A204.1 (cell line): ENCODE measurements at regions not wholly inside any gene's neighbourhood (a gene's known extent, or its start where the extent isn't known, plus 50 kb on each side); places are given as distances from the start of the nearest gene placed in this dataset.
A peak's percentile ranks its signal among the peaks of the same experiment; 100 is the strongest.

Source experiments
- FAIRE-seq: peaks from 2 replicates; lab custom pipeline; 2012; peaks lifted over from hg19 to GRCh38; lab: Jason Lieb, UNC

GRCh38 chr21:15278851-15279250 lies 214.1 kb upstream of the NRIP1 start:
- no peak for FAIRE-seq

DNA sequence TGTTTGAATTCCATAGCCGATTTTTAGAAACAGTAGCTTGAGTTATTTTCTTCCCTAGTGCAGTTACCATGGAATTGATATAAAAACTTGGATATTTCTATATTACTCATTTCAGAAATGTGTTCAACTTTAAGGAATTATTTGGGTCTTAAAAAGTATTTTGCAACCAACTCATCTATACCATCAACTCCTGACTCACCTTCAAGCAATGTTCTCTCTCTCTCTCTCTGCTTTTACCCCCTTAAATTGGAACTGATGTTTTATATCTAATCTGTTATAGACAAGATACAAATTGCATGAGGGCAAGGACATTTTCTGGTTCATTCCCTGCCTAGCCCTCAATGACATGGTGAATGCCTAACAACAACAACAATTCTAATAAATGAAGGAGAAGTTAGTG lies 214.7 kb upstream of the NRIP1 start:
- no peak for FAIRE-seq

- no peak for FAIRE-seq
These were observed 216.9 kb upstream of the NRIP1 start for GRCh38 chr21:15281714-15282113.

- FAIRE-seq, result no peak
These were observed 217.9 kb upstream of the NRIP1 start for GRCh38 chr21:15282665-15283064.

- FAIRE-seq, result no peak
These were observed 218.3 kb upstream of the NRIP1 start for GRCh38 chr21:15283138-15283537.

DNA sequence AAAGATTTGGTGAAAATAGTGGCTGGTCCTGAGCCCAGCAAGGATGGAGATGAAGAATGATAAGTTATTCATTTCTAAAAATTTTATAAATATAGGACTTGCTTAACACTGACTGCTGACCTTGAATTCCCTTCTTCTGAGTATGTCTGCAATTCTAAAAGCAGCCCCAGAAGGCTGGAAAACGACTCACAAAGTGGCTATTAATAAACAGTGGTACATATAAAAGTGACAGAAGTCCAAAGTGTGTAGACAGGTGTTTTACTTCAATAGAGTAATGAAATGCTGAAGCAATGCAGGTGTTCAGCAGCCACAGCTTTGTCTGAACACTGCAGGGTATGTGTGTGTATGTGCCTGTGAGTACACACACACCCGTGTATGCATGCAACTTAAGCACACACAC lies 219.0 kb upstream of the NRIP1 start:
- FAIRE-seq, result no peak

DNA sequence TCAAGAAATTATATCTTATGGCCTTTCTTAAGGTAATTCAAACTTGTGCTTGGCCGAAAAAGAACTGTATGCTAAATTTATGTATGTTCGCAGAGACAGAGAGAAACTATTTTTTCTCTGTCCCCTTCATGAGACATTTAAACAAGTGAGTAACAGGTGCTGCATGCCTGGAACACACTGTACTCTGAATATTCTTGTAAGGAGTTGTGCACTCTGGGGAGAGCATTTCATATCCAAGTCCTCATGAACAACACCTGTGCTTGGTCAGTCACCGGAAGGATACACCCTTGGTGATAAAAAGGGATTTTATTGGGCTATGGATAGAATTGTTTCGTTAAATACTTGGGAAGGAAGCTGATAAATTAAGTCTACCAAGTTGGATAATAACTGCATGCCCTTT lies 220.8 kb upstream of the NRIP1 start:
- no peak for FAIRE-seq

DNA sequence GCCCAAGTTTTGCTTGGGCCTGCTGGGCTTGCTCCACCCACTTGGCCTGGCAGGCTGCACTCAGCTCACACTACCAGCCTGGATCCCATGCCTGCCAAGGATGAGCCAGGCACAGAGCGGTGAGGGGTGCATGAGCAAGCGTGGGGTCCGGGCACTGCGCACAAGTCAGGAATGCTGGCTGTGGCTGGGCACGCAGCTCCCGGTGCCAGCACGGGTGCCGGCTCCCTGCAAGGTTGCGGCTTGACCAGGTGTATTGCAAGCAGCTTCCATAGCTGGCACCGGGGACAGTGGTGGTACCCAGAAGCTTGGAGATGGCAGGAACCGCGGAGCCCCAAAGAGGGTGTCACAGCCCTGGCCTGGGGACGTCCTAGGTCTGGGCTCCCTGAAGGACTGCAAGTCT lies 224.4 kb upstream of the NRIP1 start:
- FAIRE-seq, result no peak

GRCh38 chr21:15289896-15290841 lies 225.4 kb upstream of the NRIP1 start:
- no peak for FAIRE-seq

- no peak for FAIRE-seq
These were observed 226.9 kb upstream of the NRIP1 start for GRCh38 chr21:15291621-15292266.

- FAIRE-seq, result no peak
These were observed 228.4 kb upstream of the NRIP1 start for GRCh38 chr21:15293240-15293639.

GRCh38 chr21:15295875-15296274 lies 231.1 kb upstream of the NRIP1 start:
- FAIRE-seq, result no peak

DNA sequence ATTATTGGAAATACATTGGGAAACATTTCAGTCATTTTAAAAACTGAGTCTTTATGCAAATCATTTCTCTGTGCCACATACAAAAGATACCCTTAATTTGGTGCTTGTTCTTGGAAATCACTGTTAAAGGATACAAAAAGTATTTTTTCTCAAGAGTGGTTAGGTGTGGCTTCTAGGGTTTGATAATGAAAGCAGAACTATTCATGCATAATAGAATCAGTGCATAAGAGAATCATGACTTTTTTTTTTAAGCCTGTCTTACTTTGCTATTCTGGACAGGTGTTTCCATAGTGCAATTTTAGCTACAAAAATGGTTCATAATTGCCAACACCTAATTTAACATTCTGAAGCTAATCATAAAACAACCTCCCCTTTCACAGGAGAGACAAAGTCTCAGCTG lies 233.0 kb upstream of the NRIP1 start:
- no peak for FAIRE-seq

- no peak for FAIRE-seq
These were observed 233.5 kb upstream of the NRIP1 start for GRCh38 chr21:15298306-15298705.

- peak; percentile 56 for FAIRE-seq
These were observed 234.0 kb upstream of the NRIP1 start for GRCh38 chr21:15298755-15299154.

DNA sequence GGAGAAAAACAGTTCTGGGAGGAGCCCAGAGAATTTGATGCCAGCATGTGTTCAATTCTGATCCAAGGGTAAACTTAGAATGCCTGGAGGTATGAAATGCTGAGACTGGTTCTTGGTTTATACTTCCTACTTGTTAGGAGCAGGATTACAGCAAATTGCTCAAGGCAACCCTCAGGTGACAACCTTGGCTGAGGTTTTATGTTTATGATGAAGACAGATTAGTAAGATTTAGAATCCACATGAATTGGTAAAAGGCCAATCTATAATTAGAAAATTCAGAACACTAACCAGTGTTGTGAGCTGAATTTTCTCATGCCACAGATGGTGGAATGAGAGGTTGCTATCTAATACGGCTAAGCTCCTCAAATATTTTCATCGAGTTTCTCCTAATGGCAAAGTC lies 235.3 kb upstream of the NRIP1 start:
- no peak for FAIRE-seq

DNA sequence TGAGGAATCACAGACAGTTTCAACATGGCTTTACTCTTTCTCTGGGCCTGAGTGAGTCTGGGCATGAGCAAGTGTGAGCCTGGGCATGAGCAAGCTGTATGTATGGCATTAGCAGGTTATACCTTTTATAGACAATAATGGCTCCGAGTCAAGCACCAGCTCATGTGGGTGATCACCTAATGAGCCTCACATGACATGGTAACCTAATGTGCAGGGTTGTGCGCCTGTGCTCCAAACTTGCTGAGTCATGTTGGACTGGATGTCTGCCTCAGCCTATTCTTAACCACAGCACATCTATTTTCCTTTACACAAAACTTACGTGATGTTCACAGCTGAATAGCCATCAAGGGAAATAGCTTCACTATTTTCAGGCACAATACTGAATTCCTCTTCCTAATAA lies 236.2 kb upstream of the NRIP1 start:
- FAIRE-seq, result no peak

GRCh38 chr21:15301736-15302135 lies 236.9 kb upstream of the NRIP1 start:
- no peak for FAIRE-seq

DNA sequence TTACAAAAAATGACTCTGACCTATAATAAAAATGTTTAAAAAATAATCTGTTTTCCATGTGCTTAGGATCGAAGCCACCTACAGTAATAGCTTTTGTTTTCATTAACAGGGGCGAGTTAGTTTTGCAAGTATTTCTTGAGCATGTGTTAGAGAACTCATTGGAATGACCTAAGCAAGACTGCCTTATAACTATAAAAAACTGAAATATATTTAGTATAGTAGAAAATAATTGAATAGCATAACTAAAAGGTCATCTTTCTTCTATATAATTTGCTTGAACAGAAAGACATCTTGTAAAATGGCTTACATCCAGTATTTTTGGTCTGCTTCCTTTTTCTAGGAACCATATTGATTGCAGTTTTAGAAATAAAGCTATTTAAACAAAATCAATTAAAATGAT lies 241.5 kb upstream of the NRIP1 start:
- FAIRE-seq, result no peak

DNA sequence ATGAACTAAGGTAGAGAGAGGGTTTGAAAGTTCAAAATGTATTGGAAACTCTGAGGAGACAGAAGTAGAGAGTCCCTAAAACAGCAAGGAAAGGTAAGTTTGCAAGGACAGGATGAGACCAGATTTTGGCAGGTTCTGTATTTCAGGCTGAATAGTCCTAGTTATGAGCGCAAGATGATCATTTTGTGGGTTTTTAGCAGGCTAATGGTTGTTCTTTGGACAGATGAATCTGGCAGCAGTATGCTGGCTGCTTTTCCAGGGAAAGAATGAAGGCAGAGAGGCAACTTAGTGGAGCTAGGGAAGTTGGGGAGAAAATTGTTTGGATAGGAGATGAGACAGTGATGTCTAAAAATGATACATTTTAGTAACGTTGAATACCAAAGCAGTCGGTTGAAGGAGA lies 243.5 kb upstream of the NRIP1 start:
- FAIRE-seq, result no peak

DNA sequence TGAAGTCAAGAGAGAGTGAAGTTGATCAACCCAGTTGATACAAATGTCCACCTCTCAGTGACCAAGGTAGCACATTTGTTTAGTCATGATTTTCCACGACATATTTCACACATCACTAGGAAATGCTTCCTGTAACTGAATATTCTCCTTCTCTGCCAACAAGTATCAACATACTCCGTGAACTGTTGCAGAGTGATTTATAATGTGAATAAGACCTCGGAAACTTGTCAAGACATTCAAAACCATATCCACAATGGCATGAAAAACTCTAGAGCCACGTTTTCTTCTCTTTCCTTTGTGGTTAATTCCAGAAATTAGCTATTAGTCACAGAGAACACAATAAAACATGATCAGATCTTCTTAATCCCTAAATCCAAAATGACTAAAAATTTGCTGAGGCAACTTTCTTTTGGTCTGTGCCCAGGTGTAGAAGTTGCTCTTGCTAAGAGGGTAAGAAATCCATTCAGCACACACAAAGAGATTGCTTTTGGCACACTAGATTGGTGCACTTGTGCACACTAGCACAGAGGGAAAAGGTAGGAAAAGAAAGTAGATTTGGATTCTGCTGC lies 244.3 kb upstream of the NRIP1 start:
- no peak for FAIRE-seq

DNA sequence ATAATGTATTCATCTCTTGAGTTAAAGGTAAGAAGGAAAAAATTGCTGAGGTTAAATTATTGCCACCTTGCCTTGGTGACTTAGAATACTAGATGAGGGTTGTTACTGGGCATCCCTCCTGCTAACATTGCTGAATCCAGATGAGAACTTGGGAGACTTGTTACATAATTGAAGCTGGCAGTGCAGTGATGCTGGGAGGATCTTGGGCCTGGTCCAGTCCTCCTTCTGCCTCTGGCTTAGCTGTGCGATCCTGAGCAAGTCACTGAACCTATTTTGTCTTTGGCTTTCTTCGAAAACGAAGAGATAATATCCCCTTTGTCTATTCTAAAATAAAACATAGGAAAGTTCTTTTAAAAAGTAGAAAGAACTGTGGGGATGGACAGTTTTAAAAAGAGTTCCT lies 244.9 kb upstream of the NRIP1 start:
- FAIRE-seq, result no peak

- no peak for FAIRE-seq
These were observed 246.7 kb upstream of the NRIP1 start for GRCh38 chr21:15311510-15311909.
